GM21367 (cell line): ENCODE measurements at regions not wholly inside any gene's neighbourhood (a gene's known extent, or its start where the extent isn't known, plus 50 kb on each side); places are given as distances from the start of the nearest gene placed in this dataset.
"Not testable (repeated sequence)": the region's sequence is repeated elsewhere in the genome, so short reads cannot be mapped to it uniquely, and the experiment has no call there.

Experiments used
- ATAC-seq: cut with Tn5 transposase; IDR thresholded peaks from one replicate; pipeline ENCODE4 v1.9.1; 2021; ENCODE audit not compliant: unreplicated experiment

GRCh38 chr4:188717661-188718060, 578.4 kb downstream of the TRIML1 start:
- no peak for ATAC-seq

- ATAC-seq: no peak
Observed at GRCh38 chr4:188719794-188720193, 580.6 kb downstream of the TRIML1 start.

DNA sequence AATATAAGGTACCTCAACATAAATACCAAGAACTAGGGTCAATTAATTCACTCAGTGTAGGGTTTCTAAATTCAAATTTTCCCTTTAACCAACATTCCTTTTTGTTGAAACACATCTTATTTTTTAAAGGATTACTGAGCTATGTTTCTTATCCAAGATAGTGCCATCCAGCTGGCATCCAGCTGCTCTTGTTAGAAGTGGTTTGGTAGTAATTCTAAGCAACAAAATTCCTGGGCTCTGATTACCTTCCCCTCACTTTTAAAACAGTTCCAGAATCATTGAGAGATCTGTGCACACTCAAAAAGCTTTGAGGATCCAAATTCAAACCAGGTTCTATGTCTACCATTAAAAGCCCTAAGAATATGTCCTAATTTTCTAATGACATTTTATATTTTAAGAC, 583.7 kb downstream of the TRIML1 start:
- ATAC-seq: no peak

DNA sequence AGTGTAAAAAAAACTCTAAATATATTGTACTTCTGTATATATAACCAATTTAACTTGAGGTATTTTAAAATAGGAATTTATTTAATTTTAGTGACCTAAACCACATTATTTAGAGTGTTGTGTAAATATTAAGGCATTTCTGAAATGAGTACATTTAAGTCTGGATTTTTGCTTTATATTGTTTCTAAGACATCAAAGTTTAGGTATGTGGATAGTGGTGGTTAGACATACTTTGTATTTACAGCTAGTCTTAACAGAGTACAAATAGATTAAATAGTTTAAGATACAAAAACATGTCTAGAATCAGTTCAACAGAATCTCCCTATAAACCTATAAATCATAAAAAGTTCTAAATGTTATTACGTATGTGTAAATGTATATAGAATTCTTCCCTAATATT, 588.5 kb downstream of the TRIML1 start:
- no peak for ATAC-seq

GRCh38 chr4:188728359-188728758, 589.1 kb downstream of the TRIML1 start:
- no peak for ATAC-seq

- no peak for ATAC-seq
Observed at GRCh38 chr4:188732131-188732530, 592.9 kb downstream of the TRIML1 start.

DNA sequence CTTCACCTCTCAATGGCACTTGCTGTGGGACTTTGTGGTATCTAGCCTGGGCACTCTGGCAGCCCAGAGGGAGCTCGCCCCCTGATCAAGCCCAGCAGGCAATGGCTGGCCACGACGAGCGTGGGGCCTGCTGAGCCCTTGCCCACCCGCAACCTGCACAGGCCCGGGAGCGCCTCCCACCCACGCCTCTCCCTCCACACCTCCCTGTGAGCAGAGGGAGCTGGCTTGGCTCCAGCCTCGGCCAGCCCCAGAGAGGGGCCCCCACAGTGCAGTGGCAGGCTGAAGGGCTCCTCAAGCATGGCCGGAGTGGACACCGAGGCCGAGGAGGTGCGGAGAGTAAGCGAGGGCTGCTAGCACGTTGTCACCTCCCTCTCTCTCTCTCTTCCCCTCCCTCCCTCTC, 595.8 kb downstream of the TRIML1 start:
- no peak for ATAC-seq

DNA sequence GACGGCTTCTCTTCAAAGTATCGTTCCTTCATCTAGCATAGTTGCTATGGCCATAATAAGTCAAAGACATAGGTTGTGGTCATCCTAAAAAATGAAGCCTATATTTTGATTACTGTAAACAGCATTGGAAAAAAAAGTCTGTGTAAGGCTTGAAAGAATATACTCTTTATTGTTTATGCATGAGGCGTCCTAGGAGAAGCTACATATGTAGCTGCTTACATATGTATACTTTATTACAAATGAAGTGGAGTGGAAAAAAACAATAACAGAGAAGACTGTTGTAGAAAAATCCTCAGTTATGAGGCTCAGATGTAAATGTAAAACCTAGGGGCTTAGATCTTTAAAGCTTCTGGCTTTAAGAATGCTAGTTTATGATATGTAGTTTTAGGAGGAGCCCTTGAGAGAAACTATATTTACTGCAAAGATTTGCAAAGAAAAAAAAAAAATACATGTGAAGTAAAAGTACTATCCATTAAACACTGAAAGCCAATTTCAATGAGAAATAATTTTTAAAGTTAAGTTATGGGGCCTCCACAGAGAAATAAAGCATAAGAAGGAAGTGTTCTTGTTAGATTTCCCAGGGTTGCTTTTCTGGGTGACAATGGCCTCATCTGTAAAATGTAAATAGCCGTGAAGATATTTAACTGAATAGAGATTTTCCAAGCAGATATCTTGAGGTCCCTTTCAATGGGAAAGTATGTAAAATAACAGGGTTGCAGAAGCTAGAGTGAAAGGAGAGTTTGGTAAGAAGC, 598.2 kb downstream of the TRIML1 start:
- no peak for ATAC-seq

DNA sequence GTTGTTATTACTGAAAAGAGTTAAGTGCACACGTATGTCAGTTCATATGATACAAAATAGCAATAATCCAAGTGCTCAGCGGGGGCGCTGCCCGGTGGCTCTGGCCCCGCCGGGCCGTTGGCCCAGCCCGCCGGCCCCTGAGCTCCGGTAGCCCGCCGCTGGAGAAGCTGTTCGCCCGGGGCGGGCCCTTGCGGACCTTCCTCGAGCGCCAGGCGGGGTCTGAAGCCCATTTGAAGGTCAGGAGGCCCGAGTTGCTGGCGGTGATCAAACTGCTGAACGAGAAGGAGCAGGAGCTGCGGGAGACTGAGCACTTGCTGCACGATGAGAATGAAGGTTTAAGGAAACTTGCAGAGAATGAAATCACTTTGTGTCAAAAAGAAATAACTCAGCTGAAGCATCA, 599.0 kb downstream of the TRIML1 start:
- not testable (repeated sequence) for ATAC-seq

- not testable (repeated sequence) for ATAC-seq
Observed at GRCh38 chr4:188740172-188740571, 600.9 kb downstream of the TRIML1 start.

DNA sequence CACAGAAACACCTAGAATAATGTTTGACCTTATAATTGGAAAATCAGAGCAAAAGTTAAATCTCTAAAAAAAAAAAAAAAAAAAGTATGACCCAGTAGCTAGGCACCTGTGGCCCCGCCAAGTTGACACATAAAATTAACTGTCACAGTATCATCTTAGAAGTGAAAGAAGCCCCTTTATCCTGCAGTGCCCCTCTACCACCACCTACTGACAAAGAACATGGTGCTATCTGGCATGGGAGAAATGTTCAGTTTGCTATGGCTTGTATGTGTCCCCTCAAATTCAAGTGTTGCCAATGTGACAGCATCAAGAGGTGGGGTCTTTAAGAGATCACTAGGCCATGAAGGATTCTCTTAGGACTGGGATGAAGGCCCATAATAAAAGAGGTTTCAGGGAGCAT, 601.5 kb downstream of the TRIML1 start:
- not testable (repeated sequence) for ATAC-seq

GRCh38 chr4:188754372-188755002, 615.2 kb downstream of the TRIML1 start:
- ATAC-seq: no peak

GRCh38 chr4:188767496-188767895, 628.3 kb downstream of the TRIML1 start:
- ATAC-seq: no peak

GRCh38 chr4:188778905-188779304, 639.7 kb downstream of the TRIML1 start:
- no peak for ATAC-seq

DNA sequence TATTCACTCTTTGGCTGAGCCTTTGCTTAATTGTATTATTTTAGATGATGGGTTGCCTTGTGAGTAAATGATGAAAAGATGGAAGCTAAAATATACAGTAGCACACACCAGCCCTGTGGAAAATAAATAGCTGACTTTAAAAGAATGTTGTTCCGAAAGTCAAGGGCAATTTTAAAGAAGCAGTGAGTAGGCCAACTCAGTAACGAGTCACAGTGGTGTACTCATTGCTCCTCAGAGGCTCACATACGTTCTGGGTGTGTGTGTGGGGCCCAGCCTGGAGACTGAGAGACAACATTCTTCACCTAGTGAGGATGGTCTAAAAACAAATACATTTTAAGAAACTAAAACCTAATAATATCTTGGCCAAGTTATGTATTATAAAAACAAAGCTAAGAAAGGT, 640.3 kb downstream of the TRIML1 start:
- no peak for ATAC-seq

DNA sequence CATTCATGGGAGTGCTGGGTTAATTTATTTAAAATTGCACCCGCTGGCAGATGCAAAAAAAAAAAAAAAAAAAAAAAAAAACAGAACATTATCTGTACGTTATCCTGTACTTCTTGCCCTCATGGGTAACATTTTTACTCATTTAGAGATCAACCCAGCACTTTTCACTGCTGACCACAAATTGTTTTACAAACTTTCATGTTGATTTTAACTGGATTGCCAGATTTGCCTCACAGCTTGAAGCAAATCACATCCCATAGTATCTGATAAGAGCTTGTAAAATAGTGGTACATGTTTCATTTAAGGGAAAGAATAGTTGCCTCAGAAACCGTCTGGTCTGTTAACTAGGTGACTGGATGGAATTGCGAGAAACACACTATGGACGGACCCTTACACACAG, 640.8 kb downstream of the TRIML1 start:
- no peak for ATAC-seq

DNA sequence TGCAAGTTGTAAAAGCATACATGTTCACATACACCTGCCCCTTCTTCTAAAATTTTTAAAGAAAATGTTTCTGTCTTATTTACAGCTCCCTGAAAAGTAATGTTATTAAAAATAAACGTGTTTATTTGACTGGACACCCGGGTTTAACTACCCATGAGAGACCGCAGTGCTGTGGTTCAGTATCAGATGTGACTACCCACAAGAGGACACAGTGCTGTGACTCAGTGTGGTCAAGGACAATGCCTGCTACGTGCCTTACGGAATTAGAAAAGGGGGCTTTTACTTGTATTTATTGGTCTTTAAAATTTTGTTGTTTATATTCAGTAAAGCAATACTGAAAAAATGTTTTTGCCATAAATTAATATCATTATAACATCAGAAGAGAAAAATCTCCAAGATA, 641.4 kb downstream of the TRIML1 start:
- no peak for ATAC-seq

DNA sequence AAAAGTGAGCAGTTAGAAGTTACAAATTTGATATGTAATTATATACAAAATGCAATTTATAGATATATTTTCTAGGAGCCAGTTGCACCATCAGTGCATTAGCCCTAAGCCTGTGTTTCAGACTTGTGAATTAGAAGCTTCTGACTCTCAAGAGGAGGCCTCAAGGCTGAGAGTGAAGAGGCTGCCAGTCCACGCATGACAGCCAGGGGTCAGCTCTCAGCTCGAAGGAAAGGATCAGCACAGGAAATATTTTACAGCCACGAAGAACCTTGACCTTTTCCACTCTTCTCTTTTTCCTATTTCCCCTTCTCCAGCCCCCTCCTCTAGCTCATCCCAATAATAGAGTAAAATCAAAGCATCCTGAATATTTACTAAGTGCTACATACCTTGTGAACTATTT, 642.4 kb downstream of the TRIML1 start:
- ATAC-seq: no peak

DNA sequence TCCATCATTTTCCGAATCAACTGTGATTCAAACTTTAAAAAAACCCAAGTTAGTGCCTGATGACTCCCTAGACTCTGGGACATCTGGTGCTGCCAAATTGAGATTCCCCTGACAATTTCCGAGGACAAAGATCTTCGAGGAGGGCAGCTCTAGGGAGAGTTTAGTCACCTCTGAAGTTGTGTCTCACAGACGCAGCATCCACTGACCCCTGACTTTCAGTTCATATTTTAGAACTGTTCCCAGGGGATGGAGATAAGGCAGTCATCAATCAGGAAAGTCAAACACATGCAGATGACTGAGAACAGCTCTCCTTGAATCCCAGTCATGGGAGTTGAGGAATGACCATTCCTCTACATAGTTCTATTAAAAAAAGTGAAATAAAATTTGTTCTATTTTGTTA, 643.9 kb downstream of the TRIML1 start:
- no peak for ATAC-seq

GRCh38 chr4:188783606-188784160, 644.4 kb downstream of the TRIML1 start:
- no peak for ATAC-seq

GRCh38 chr4:188796600-188796999, 657.4 kb downstream of the TRIML1 start:
- not testable (repeated sequence) for ATAC-seq

- ATAC-seq: not testable (repeated sequence)
Observed at GRCh38 chr4:188797011-188797410, 657.8 kb downstream of the TRIML1 start.
